HEK293T (cell line): ENCODE measurements at regions not wholly inside any gene's neighbourhood (a gene's known extent, or its start where the extent isn't known, plus 50 kb on each side); places are given as distances from the start of the nearest gene placed in this dataset.

ENCODE experiments used
- BHLHE40 ChIP-seq: fragments of 450-650 bp; IDR thresholded peaks from 2 replicates; pipeline ENCODE4 v1.6.1; 2016; ENCODE audit warnings: mild to moderate bottlenecking, moderate library complexity, borderline replicate concordance
- ELF4 ChIP-seq: fragments of 450-650 bp; IDR thresholded peaks from 2 replicates; pipeline ENCODE4 v1.6.1; 2017; ENCODE audit warnings: antibody characterized with exemption
- FOXA1 ChIP-seq: fragments of 450-650 bp; IDR thresholded peaks from 2 replicates; pipeline ENCODE4 v1.6.1; 2016; ENCODE audit warnings: mild to moderate bottlenecking
- FOXK2 ChIP-seq: fragments of 450-650 bp; IDR thresholded peaks from 2 replicates; pipeline ENCODE4 v1.6.1; 2016; ENCODE audit warnings: mild to moderate bottlenecking
- FOXM1 ChIP-seq: fragments of 450-650 bp; IDR thresholded peaks from 2 replicates; pipeline ENCODE4 v1.6.1; 2017; ENCODE audit warnings: mild to moderate bottlenecking, borderline replicate concordance
- L3MBTL2 ChIP-seq: fragments of 450-650 bp; conservative IDR thresholded peaks from 2 replicates; pipeline ENCODE4 v1.6.1; 2016; ENCODE audit warnings: mild to moderate bottlenecking
- LEF1 ChIP-seq: fragments of 450-650 bp; IDR thresholded peaks from 2 replicates; pipeline ENCODE4 v1.6.1; 2017; ENCODE audit warnings: mild to moderate bottlenecking, borderline replicate concordance
- SP1 ChIP-seq: fragments of 450-650 bp; IDR thresholded peaks from 2 replicates; pipeline ENCODE4 v1.6.1; 2017
- TARDBP ChIP-seq: fragments of 450-650 bp; IDR thresholded peaks from 2 replicates; pipeline ENCODE4 v1.6.1; 2016
- ZNF384 ChIP-seq: fragments of 450-650 bp; IDR thresholded peaks from 2 replicates; pipeline ENCODE4 v1.6.1; 2016
- TF ChIP-seq, protein P1 (sequence below): fragments of 450-650 bp; IDR thresholded peaks from 2 replicates; pipeline ENCODE4 v1.6.1; 2016

DNA sequence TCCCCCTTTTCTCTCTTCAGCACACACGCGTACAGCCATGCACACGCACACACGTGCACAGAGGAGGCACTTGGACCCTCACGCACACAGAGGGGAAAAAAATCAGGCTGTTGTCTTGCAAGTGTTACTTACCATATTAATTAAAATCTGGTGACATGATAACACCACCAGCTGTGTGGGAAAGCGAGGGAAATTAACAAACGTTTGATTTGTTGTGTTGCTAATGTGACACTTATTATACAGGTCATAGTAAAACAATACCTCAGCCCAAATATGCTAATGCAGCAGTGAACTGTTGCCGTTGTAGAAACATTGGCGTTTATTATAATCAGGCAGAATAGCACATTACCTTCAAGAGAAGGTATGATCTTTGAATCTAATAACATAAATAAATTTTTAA is 211.7 kb downstream of the TEX29 start:
- TF ChIP-seq FOXA1: no peak
- no peak for TF ChIP-seq ELF4
- no peak for TF ChIP-seq SP1
- no peak for TF ChIP-seq FOXM1
- no peak for TF ChIP-seq FOXK2
- no peak for TF ChIP-seq LEF1
- no peak for TF ChIP-seq L3MBTL2
- TF ChIP-seq BHLHE40: no peak
- TF ChIP-seq ZNF384: no peak
- TF ChIP-seq TARDBP: no peak
- TF ChIP-seq, protein P1, sequence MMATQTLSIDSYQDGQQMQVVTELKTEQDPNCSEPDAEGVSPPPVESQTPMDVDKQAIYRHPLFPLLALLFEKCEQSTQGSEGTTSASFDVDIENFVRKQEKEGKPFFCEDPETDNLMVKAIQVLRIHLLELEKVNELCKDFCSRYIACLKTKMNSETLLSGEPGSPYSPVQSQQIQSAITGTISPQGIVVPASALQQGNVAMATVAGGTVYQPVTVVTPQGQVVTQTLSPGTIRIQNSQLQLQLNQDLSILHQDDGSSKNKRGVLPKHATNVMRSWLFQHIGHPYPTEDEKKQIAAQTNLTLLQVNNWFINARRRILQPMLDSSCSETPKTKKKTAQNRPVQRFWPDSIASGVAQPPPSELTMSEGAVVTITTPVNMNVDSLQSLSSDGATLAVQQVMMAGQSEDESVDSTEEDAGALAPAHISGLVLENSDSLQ: no peak
